GM19463 (cell line): ENCODE measurements at regions not wholly inside any gene's neighbourhood (a gene's known extent, or its start where the extent isn't known, plus 50 kb on each side); places are given as distances from the start of the nearest gene placed in this dataset.

Experiments
- ATAC-seq: cut with Tn5 transposase; IDR thresholded peaks from one replicate; pipeline ENCODE4 v1.9.1; 2021; ENCODE audit warnings: mild to moderate bottlenecking, moderate library complexity; ENCODE audit not compliant: unreplicated experiment

GRCh38 chr2:225340923-225341322, 58.6 kb upstream of the NYAP2 start:
- no peak for ATAC-seq

- no peak for ATAC-seq
Observed at GRCh38 chr2:225337183-225337582, 62.3 kb upstream of the NYAP2 start.

GRCh38 chr2:225334514-225334913, 65.0 kb upstream of the NYAP2 start:
- ATAC-seq = no peak

- no peak for ATAC-seq
Observed at GRCh38 chr2:225328192-225328591, 71.3 kb upstream of the NYAP2 start.

- ATAC-seq = no peak
Observed at GRCh38 chr2:225326969-225327368, 72.5 kb upstream of the NYAP2 start.

- no peak for ATAC-seq
Observed at GRCh38 chr2:225319872-225320271, 79.6 kb upstream of the NYAP2 start.

GRCh38 chr2:225318440-225318839, 81.1 kb upstream of the NYAP2 start:
- no peak for ATAC-seq

GRCh38 chr2:225317186-225317585, 82.3 kb upstream of the NYAP2 start:
- no peak for ATAC-seq

GRCh38 chr2:225310745-225311144, 88.8 kb upstream of the NYAP2 start:
- ATAC-seq = no peak

- ATAC-seq = no peak
Observed at GRCh38 chr2:225309516-225309915, 90.0 kb upstream of the NYAP2 start.

- no peak for ATAC-seq
Observed at GRCh38 chr2:225296951-225297350, 102.6 kb upstream of the NYAP2 start.

- ATAC-seq = no peak
Observed at GRCh38 chr2:225295102-225295501, 104.4 kb upstream of the NYAP2 start.

GRCh38 chr2:225293638-225294037, 105.9 kb upstream of the NYAP2 start:
- no peak for ATAC-seq

- no peak for ATAC-seq
Observed at GRCh38 chr2:225290757-225291400, 108.6 kb upstream of the NYAP2 start.

- ATAC-seq = no peak
Observed at GRCh38 chr2:225289659-225290058, 109.9 kb upstream of the NYAP2 start.

GRCh38 chr2:225288986-225289385, 110.5 kb upstream of the NYAP2 start:
- ATAC-seq = no peak

- peak; percentile 84 for ATAC-seq
Observed at GRCh38 chr2:225282858-225283710, 116.4 kb upstream of the NYAP2 start.

GRCh38 chr2:225276207-225276606, 123.3 kb upstream of the NYAP2 start:
- peak; percentile 75 for ATAC-seq

GRCh38 chr2:225275443-225275842, 124.1 kb upstream of the NYAP2 start:
- ATAC-seq = no peak

GRCh38 chr2:225274751-225275150, 124.8 kb upstream of the NYAP2 start:
- peak; percentile 31 for ATAC-seq

GRCh38 chr2:225272173-225272572, 127.3 kb upstream of the NYAP2 start:
- ATAC-seq = no peak

GRCh38 chr2:225270861-225271260, 128.6 kb upstream of the NYAP2 start:
- ATAC-seq = peak; percentile 97
